ENCODE measurements at regions not wholly inside any gene's neighbourhood (a gene's known extent, or its start where the extent isn't known, plus 50 kb on each side); places are given as distances from the start of the nearest gene placed in this dataset.

DNA sequence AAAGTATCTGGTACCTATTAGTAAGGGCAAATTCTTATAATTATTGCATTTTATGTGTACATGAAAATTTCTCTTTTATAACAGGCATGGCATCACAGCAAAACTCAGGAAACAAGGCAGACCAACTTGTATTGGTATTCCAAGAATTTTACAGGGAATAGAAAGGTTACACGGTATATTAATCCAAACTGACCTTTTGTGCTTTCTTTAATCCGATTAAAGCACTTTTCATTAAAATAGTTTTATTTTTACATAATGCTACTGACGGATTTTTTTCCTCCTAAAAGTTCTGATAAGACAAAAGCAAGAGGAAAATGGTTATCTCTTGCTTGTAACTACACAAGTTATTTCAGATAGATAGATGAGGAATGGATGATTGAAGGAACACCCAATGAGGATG lies 137.0 kb upstream of the SLCO3A1 start:
- DNase-seq (ENCODE audit: low read depth in 2 of 2), result no peak

DNA sequence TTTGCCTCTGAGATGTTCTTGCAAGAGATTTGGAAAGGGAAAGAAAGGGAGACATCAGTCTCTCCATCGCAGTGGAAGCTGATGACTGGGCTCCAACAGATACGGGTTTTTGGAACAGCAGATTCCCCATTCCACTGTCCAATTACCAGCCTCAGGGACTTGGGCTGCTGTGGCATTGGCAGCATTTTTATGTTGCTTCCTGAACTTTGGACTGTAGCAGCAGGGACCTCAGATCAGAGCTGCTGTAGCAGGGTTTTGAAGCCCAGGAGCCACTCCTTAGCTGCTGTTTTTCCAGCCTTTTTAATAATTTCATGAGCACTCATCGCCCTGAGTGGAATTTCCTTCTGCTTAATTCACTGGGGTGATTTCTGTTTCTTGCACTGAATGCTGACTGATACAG lies 135.7 kb upstream of the SLCO3A1 start:
- no peak for DNase-seq (ENCODE audit: low read depth in 2 of 2)

DNA sequence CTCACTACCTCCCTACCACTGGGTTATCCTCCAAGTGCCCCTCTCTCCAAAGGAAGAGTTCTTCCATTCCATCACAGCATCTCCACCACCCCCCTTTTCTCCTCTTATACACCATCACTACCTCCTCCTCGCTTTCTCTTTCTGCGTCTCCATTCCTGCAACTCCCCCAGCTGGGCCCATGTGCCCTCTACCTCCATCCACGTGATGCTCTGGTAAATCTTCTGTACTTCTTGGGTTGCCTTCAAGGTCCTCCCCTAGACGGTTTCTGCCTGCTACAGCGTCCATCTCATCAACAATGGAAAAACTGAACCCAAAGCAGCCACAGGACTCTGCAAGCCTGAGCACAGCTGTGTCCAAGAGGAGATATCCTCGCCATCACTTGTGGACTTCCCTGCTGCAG lies 129.5 kb upstream of the SLCO3A1 start:
- no peak for DNase-seq (ENCODE audit: low read depth in 2 of 2)

DNA sequence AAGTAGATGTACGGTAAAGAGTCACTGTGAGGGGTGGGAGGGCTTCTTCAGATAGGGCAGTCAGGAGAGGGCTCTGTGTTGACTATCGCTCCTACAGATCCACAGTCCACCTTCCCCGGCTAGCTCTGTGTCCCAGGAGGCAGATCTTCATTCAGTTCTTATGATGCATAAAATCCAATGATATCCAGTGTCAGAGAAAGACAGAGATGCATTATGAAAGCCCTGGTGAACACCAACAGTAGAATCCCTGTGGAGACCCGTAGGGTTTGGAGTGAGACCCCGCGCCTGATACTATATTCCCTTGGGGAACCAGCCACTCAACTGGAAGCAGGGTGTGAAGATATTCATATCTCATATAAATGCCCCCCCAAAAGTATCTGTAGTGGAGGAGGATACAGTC lies 119.8 kb upstream of the SLCO3A1 start:
- DNase-seq (ENCODE audit: low read depth in 2 of 2), result no peak

DNA sequence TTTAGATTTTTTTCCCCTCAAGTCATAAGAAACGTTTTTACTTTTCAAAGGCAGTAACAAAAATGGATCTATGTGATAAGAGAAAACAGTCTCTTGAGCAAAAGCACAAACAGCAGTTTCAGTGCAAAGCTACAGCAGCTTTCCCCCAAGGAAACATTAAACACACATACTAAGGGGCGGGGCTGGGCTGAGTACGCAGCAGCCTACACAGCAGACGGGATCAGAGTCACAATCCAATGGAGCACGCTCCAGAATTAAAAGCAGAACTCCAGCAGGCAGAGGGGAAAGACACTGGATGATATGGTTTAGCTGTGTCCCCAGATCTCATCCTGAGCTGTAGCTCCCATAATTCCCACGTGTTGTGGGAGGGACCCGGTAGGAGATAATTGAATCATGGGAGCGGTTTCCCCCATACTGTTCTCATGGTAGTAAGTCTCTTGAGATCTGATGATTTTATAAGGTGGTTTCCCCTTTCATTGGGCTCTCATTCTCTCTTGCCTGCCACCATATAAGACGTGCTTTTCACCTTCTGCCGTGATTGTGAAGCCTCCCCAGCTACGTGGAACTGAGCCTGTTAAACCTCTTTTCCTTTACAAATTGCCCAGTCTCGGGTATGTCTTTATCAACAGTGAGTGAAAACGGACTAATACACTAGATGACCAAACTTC lies 116.2 kb upstream of the SLCO3A1 start:
- no peak for DNase-seq (ENCODE audit: low read depth in 2 of 2)

DNA sequence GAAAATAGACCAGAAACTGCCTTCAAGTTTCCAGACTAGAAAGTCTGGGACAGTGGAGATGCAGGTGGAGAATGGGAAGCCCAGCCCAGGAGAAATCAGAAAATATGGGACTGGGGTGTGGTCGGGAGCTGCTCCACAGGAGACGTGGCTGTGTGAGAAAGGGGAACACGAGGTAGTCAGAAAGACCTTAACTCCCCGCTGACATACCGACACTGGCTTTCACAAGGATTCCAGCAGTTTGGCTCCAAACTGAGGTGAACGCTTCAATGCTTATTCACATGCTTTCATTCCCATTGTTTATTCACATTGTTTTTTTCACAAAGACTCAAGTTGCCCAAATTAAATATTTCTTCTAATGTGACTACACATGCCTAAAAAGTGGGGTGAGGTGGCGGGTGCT lies 111.5 kb upstream of the SLCO3A1 start:
- DNase-seq (ENCODE audit: low read depth in 2 of 2), result no peak

DNA sequence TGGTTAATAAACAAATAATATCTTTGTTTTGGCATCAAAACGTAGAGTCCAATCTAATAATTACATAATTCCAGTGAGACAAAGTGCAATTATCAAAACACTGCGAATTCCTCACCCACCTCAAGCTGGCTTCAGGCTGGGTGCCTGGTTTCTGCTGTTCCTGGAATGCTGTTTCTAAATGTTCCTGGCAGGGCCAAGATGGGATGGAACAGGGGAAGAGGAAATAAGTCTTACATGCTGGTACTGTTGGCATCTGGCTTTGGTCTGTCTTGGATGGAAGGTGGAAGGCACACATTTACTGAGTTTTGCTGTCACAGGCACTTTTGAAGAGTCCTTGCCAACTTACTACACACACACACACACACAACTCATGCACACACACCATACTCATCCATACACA lies 101.9 kb upstream of the SLCO3A1 start:
- no peak for DNase-seq (ENCODE audit: low read depth in 2 of 2)

DNA sequence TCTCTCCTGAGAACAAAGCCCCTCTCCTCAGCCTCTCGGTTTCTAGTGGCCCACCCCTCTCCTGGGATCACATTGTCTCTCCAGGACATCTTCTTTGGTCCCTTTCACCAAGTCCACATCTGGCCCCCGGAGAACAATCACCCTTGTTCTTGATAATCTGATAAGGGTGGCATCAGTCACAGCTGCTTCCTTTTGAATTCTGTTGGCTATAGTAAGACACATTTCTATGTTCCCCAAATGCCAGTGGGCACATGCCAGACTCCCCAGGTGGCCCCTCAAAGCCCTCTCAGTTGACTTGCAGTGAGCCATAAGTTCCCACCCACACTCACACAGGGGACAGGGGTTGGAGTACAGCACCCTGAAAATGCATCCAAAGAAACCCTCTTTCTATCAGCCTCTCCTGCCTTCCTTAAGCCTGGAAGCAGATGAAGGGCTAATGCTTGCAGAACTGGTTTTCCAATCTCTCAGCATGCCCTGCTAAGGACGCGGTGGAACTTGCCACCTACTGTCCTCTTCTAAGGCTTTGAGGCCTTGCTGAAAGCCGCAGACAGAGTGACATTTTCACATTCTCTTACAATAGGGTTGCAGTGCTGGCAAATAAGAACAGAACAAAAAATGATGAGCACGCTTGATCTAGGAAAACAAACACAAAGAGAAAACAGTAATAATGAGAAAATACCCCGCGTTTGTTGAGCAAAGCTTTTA lies 101.3 kb upstream of the SLCO3A1 start:
- no peak for DNase-seq (ENCODE audit: low read depth in 2 of 2)

DNA sequence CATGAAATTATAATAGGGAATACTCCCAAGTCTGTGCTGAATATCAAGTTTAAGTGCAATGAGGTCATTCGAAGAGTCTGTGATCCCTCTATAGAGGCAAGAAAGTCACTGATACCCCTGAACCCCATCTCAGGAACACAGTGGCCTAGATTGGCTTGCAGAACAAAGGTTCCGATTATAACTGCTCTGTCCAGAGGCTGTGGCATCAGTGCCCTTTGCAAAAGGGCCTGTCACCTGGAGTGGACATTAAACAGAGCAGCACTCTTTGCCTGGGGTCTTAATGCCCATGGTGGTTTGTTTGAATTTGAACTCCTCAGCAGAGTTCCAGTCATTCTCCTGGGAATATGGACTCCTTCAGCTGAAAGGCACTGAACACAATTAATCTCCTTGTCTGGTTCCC lies 93.9 kb upstream of the SLCO3A1 start:
- no peak for DNase-seq (ENCODE audit: low read depth in 2 of 2)

DNA sequence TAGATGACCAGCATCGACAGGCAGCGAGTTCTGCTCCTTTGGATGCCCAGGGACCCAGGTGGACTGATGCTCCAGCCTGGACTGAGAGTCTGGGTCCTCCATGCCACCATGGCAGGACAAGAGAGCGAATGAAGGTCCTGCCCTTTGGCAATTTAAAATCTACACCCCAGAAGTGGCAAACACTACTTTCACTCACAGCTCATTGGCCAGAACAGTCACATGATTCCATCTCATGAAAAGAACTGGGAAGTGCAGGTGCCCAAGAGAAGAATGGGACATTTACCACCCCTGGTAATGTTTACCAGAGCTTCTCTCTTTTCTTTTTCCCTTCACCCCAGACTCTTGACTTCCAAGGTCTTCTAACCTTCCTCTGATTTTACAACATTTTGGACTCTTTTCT lies 87.8 kb upstream of the SLCO3A1 start:
- no peak for DNase-seq (ENCODE audit: low read depth in 2 of 2)

DNA sequence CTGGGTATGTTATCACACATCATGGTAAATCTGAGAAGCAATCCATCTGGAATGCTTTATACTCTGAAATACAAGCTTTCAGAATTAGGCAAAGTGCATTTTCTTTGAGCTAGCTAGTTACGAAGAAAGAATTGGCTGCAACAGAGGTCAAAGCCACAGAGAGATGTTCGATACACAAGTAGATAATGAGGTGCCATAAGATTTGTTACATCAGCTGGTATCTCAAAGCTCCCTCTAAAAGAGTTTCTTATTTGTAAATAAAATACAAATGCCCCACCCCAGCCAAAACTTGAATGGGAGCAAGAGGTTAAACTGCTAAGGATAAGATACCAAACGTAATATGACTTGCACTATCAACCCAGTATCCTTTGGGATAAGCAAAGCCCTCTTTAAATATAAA lies 84.0 kb upstream of the SLCO3A1 start:
- no peak for DNase-seq (ENCODE audit: low read depth in 2 of 2)

DNA sequence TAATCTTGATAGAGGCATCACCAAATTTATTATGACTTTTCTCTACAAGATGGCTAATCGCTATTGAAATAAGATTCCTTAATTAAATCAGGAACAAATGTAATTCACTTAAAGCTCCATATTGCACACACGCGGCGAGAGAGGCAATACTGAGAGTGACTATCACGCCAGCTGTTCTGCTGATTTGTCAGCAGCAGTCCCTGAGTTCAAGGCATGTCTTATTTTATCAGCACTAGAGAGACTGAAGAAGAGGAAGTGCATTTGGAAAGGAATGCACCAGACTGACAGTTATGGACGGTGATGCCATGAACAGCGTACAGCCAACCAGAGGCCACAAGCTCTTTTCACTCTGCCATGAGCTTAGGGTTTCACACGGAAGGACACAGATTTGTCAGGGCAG lies 83.6 kb upstream of the SLCO3A1 start:
- DNase-seq (ENCODE audit: low read depth in 2 of 2), result no peak

DNA sequence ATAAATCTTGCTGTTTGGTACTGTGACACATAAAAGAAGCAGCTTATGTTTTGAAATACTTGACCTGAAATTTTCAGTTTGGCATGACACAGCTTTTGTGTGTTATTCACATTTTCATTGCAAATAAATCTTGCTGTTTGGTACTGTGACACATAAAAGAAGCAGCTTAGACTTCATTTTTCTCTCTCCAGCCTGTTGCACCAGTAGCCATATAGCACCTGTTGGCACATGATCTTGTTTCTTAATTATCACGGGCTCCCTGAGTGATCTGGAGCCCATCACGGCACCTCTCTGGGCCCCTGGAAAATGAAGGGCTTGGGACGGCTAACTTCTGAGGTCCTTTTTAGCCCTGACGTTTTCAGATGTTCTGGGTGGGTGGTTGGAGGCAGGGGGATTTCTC lies 77.4 kb upstream of the SLCO3A1 start:
- DNase-seq (ENCODE audit: low read depth in 2 of 2), result no peak

DNA sequence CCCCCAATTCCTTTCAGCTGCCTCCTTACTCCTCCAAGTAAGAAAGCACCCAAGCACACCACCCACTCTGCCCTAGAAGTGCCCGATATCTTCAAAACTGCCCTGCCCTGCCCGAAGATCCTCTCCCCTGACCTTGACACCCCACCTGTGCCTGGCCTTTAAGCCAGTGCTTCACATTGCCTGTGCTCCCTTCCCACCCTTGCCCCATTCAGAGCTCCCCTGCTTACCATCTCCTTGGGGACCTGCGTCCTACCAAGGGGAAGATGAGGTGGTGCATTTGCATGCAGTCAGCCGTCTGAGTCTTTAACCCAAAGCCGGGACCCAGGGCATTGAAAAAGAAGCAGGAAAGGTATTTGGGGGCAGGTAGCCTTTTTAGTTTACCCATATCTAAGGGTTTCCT lies 73.5 kb upstream of the SLCO3A1 start:
- DNase-seq (ENCODE audit: low read depth in 2 of 2), result no peak

DNA sequence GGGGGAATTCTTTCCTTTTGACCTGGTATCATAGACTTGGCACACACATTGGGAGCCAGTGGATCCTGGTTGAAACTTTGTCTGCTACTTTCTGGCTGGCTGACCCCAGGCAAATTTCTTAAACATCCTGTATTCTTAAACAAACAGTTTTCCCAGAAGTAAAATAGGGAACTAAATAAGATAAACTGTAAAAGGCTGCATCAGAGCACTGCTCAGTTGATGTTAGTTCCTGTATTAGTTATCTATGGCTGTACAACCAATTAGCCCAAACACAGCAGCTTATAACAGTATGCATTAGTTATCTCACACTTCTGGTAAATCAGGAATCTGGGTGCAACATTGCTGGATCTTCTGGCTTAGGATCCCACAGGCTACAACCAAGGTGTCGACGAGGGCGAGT lies 73.1 kb upstream of the SLCO3A1 start:
- DNase-seq (ENCODE audit: low read depth in 2 of 2), result no peak

DNA sequence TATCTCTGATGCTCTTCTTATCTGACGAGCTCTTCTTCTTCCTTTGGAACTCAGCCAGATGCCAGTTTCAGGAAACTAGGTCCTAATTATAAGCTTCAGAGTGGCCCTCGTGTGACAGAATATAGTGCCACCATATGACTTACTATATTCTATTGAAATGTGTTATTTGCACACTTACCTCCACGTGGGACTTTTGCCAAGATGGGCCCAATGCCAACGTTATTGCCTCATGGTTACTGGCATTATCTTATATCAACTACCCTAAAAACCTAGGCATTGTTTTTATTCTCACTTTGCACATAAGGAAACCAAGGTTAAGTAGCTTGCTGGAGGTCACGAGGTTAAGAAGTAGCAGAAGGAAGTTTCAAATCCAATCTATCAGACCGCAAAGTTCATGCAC lies 71.3 kb upstream of the SLCO3A1 start:
- DNase-seq (ENCODE audit: low read depth in 2 of 2), result no peak

DNA sequence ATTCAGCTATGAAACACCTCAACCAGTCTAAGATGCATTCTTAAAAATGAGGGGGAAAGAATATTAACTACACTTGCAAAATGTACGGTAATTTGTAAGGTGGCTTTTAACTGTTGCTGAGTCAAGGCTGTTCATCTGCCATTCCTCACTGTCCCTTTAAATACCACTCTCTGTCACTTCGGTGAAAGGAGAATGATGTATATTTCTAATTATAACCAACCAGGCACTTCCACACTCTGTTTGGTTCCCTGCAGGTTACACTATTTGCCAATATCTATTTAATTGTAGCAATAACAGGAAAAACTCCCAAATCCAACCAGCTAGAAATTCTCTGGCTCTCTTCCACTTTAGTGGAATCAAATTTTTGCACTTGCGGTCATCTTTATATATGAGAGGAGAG lies 70.5 kb upstream of the SLCO3A1 start:
- DNase-seq (ENCODE audit: low read depth in 2 of 2), result no peak

DNA sequence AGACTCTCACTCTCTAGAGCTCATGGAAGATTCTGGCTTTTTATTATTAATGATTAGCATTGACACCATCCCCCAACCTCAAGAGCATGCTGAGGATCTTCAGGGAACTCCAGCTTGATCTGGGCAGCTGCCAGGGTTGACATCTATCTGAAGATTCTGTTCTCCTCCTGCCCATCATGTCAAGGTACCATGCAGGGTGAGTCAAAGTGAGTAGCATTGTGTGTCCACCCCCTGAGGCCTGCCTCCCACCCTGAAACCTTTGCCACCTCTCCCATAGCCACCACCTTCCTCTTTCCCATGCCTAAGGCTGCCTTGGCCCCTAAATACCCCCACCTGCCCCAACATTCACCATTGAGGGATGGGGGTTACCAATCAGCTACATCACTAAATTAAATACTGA lies 70.1 kb upstream of the SLCO3A1 start:
- DNase-seq (ENCODE audit: low read depth in 2 of 2), result no peak

DNA sequence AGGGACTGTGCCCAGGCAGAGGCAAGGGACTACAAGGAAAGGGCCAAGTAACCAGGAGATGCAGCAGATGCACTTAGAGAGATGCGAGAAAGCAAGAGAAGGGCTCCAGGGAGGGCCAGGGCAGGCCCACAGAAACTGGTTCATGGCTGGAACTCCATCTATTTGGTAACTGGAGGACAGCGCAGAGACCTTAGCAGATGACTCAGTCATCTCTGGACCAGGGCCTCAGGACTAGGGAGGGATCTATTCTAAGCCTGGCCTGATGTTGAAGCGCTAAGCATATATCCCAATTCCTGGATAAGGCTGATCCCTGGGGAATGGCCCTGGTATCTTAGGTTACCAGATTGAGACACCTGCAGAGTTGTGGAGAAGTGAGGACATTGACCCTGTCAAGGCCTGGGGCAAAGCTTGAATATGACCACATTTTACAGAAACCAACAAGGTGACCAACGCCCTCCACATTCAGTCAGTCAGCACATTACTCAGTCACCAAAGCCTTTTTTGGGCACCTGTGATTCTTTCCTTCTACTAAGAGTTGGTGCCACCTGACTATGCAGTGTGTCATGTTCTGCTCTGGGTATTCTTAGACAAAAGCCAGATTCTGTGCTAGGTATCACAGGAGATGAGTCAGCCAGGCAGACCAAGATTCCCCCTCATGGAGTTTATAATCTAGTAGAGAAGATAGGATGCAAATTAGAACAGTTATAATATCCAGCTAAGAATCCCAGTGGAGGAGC lies 68.4 kb upstream of the SLCO3A1 start:
- DNase-seq (ENCODE audit: low read depth in 2 of 2), result no peak

DNA sequence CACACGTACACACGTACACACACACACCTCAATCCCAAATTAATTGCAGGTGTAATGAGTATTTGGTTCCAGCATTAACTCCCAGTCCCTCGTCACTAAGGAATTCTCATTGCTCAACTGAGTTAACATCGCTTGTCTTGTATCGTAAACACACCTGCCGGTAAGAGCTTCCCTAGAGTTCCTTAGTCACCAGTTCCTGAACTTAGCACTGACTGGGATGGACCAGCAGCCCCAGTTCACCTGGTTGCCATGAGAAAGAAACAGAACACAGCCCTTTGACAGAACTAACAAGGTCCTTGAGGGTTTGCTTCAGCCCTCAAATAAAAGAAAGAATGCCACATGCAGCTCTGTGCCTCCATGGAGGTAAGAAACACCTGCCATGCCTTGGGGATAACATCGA lies 66.3 kb upstream of the SLCO3A1 start:
- DNase-seq (ENCODE audit: low read depth in 2 of 2), result no peak

DNA sequence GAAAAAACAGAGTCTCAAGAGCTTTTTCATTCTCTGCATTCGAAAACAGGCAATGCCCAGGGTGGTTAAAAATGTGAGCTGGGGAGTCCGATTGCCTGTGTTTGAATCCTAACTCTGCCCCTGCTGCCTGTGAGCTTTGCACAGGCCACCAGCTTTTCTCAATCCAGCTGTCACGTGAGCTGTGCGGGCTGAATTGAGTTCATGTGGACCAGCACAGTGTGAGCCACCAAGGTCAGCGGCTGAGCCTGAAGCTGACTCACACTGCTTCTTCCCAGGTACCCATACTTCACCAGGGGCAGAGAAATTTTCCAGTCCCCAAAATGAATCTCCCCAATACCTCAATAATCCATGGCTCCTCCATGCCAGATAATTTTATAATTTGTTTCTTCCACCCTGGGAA lies 64.4 kb upstream of the SLCO3A1 start:
- DNase-seq (ENCODE audit: low read depth in 2 of 2), result no peak

DNA sequence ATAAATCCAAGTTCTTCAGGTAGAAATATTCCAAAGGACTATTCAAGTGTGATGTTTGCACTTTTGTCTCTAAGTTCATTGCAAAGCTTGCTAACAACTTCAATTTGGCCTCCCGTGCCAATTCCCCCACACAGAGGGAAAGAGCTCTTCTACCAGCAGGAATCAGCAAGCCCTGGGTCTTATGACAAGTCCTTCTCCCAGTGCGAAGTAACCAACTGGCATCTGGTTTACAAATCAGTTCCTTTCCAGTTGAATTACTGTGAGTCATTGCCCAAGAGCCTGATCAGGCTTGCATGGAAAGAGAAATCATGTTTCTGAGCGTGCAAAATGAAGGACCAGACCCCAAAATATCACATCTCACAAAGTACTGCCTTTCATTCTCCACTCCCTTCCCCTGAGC lies 62.7 kb upstream of the SLCO3A1 start:
- DNase-seq (ENCODE audit: low read depth in 2 of 2), result no peak

DNA sequence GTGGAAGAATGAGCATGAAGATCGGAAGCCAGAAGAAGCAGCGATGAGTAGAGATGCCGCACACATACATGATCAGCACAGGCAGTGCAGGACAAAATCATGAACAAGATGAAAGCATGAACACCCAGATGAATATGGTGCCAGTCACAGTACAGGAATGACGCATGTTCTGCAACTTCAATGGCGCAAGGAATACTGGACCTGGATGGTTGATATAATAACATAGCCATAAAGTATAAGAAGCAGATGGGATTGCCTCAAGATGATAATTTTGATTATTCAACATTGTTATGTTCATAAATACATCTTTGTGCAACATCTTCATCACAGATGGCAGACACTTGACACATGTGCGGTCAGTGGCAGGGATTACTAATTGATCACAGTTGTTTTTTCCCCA lies 59.7 kb upstream of the SLCO3A1 start:
- no peak for DNase-seq (ENCODE audit: low read depth in 2 of 2)

Measured in dermis microvascular lymphatic vessel endothelial cell (primary cell).